ENCODE measurements at regions not wholly inside any gene's neighbourhood (a gene's known extent, or its start where the extent isn't known, plus 50 kb on each side); places are given as distances from the start of the nearest gene placed in this dataset.

- peaks cover 98% of the 10 kb centered on the region for H3K9me3 Mint-ChIP-seq
- Histone ChIP-seq H3K79me2 (replicated peaks; ENCODE audit: insufficient read depth) (no peaks in the 10 kb centered on the region), H3K27me3 (ENCODE audit: insufficient read depth) (no peaks in the 10 kb centered on the region), H4K20me1 (replicated peaks; ENCODE audit: insufficient read depth) (no peaks in the 10 kb centered on the region), H3K4me2 (no peak overlapping the region), H2AFZ (no peak overlapping the region), H3K36me3 (ENCODE audit: insufficient read depth) (no peaks in the 10 kb centered on the region), H3K4me3 (no peak overlapping the region), H3F3A (replicated peaks; ENCODE audit: low read depth) (no peaks in the 10 kb centered on the region), H3K9me2 (ENCODE audit: insufficient read depth) (no peaks in the 10 kb centered on the region), H3K27ac (ENCODE audit: low read depth) (no peak overlapping the region), H3K4me1 (ENCODE audit: insufficient read depth) (no peaks in the 10 kb centered on the region)
- no peaks in the 10 kb centered on the region for H3K4me1 Mint-ChIP-seq
- ATAC-seq = no peak
- TF ChIP-seq POLR2AphosphoS5 (IDR thresholded peaks at IDR 0.05; ENCODE audit: low read depth) = no peak
- no peak for TF ChIP-seq ZNF114 (CRISPR knock-in tag; IDR thresholded peaks at IDR 0.05)
- no peak for TF ChIP-seq ETS1 (IDR thresholded peaks at IDR 0.05)
- no peak for TF ChIP-seq CTCF (conservative IDR thresholded peaks at IDR 0.05; ENCODE audit: low read depth in 2 of 2)
- no peak for TF ChIP-seq STAT1 (IDR thresholded peaks at IDR 0.05; ENCODE audit: unreplicated experiment)
- TF ChIP-seq EZH2 (IDR thresholded peaks at IDR 0.05; ENCODE audit: low read depth, unreplicated experiment) = no peak
- no peak for TF ChIP-seq JUNB (IDR thresholded peaks at IDR 0.05; ENCODE audit: unreplicated experiment)
- TF ChIP-seq NANOG (IDR thresholded peaks at IDR 0.05; ENCODE audit: borderline replicate concordance) = no peak
- no peak for TF ChIP-seq EZH2phosphoT487 (IDR thresholded peaks at IDR 0.05; ENCODE audit: unreplicated experiment)
- no peak for TF ChIP-seq REST (IDR thresholded peaks at IDR 0.05; ENCODE audit: unreplicated experiment)
- TF ChIP-seq ZNF331 (CRISPR knock-in tag; IDR thresholded peaks at IDR 0.05; ENCODE audit: low read depth) = no peak
- no peak for TF ChIP-seq ZNF462 (CRISPR knock-in tag; IDR thresholded peaks at IDR 0.05)
- no peak for TF ChIP-seq CREB1 (CRISPR knock-in tag; IDR thresholded peaks at IDR 0.05; ENCODE audit: low read depth)
- H3K36me3 Mint-ChIP-seq (ENCODE audit: low read depth) = peaks cover 52% of the 10 kb centered on the region
- H3K27ac Mint-ChIP-seq = no peak overlapping the region
- H3K27me3 Mint-ChIP-seq (ENCODE audit: insufficient read depth, low read depth, poor library complexity) = peaks cover 8% of the 10 kb centered on the region
- no peak overlapping the region for H3K4me3 Mint-ChIP-seq
- no peak for DNase-seq (ENCODE audit: low spot score)
Observed at GRCh38 chr22:47249370-47249928, 487.0 kb downstream of the TBC1D22A start.

Measured in GM23338 (cell line).